ENCODE measurements at regions not wholly inside any gene's neighbourhood (a gene's known extent, or its start where the extent isn't known, plus 50 kb on each side); places are given as distances from the start of the nearest gene placed in this dataset.

GRCh38 chr6:137290601-137291261, 71.5 kb upstream of the IFNGR1 start:
- no peak for TF ChIP-seq POLR2A (IDR thresholded peaks at IDR 0.05)
- TF ChIP-seq, protein P1, sequence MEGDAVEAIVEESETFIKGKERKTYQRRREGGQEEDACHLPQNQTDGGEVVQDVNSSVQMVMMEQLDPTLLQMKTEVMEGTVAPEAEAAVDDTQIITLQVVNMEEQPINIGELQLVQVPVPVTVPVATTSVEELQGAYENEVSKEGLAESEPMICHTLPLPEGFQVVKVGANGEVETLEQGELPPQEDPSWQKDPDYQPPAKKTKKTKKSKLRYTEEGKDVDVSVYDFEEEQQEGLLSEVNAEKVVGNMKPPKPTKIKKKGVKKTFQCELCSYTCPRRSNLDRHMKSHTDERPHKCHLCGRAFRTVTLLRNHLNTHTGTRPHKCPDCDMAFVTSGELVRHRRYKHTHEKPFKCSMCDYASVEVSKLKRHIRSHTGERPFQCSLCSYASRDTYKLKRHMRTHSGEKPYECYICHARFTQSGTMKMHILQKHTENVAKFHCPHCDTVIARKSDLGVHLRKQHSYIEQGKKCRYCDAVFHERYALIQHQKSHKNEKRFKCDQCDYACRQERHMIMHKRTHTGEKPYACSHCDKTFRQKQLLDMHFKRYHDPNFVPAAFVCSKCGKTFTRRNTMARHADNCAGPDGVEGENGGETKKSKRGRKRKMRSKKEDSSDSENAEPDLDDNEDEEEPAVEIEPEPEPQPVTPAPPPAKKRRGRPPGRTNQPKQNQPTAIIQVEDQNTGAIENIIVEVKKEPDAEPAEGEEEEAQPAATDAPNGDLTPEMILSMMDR (IDR thresholded peaks at IDR 0.05): no peak
- TF ChIP-seq EP300 (IDR thresholded peaks at IDR 0.05): no peak

All from tibial nerve (tissue), 4 donors.